RWPE2 (cell line): ENCODE measurements at regions not wholly inside any gene's neighbourhood (a gene's known extent, or its start where the extent isn't known, plus 50 kb on each side); places are given as distances from the start of the nearest gene placed in this dataset.

ENCODE experiments used
- ATAC-seq: fragments of 200-7000 bp; cut with Tn5 transposase; 3 replicates; pipeline ENCODE4 v1.9.1; 2021; ENCODE audit warnings: low read depth
- DNase-seq: peaks from one replicate; pipeline ENCODE4 v3.0.0-alpha.2; 2020; ENCODE audit warnings: low spot score
- H3K27ac ChIP-seq: fragments of 450-650 bp; 2 replicates; pipeline ENCODE4 v1.5.1; 2017; ENCODE audit warnings: mild to moderate bottlenecking; ENCODE audit not compliant: poor library complexity, severe bottlenecking
- H3K27me3 ChIP-seq: fragments of 250-450 bp; sonication (Bioruptor Pico); 2 replicates; pipeline ENCODE4 v1.5.1; 2021; ENCODE audit warnings: mild to moderate bottlenecking, moderate library complexity; ENCODE audit not compliant: insufficient read depth, poor library complexity, severe bottlenecking
- H3K36me3 ChIP-seq: fragments of 250-450 bp; sonication (Bioruptor Pico); 2 replicates; pipeline ENCODE4 v1.5.1; 2020; ENCODE audit warnings: low read depth, mild to moderate bottlenecking, moderate library complexity
- H3K4me1 ChIP-seq: fragments of 250-450 bp; sonication (Bioruptor Pico); 2 replicates; pipeline ENCODE4 v1.5.1; 2021; ENCODE audit warnings: mild to moderate bottlenecking, moderate library complexity; ENCODE audit not compliant: insufficient read depth, poor library complexity, severe bottlenecking
- H3K4me3 ChIP-seq: fragments of 250-450 bp; sonication (Bioruptor Pico); 2 replicates; pipeline ENCODE4 v1.5.1; 2021; ENCODE audit warnings: mild to moderate bottlenecking, moderate library complexity; ENCODE audit not compliant: severe bottlenecking
- H3K9me3 ChIP-seq: fragments of 250-450 bp; sonication (Bioruptor Pico); 2 replicates; pipeline ENCODE4 v1.5.1; 2021; ENCODE audit warnings: mild to moderate bottlenecking, moderate library complexity; ENCODE audit not compliant: severe bottlenecking
- TF ChIP-seq, protein P1 (sequence below): fragments of 450-650 bp; IDR thresholded peaks from one replicate; pipeline ENCODE4 v1.5.1; 2017; ENCODE audit warnings: mild to moderate bottlenecking, moderate library complexity; ENCODE audit not compliant: poor library complexity, severe bottlenecking

DNA sequence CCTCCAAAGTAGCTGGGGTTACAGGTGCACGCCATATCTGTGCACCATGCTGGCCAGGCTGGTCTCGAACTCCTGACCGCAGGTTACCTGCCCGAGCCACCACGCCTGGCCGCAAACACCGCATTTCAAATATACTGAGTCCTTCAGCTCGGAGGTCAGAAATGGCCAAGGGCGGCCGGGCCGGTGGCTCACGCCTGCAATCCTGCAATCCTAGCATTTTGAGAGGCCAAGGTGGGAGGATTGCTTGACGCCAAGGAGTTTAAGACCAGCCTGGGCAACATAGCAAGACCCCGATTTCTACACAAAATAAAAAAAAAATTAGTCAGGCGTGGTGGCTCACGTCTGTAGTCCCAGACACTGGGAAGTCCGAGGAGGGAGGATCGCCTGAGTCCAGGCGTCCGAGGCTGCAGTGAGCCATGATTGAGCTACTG, 71.9 kb upstream of the PPP2R3B start:
- Histone ChIP-seq H3K4me1 (no peaks in the 10 kb centered on the region), H3K9me3 (peaks cover 5% of the 10 kb centered on the region), H3K27ac (no peak overlapping the region), H3K4me3 (no peak overlapping the region), H3K27me3 (no peaks in the 10 kb centered on the region), H3K36me3 (no peaks in the 10 kb centered on the region)
- ATAC-seq (no peak), DNase-seq (no peak)
- TF ChIP-seq, protein P1, sequence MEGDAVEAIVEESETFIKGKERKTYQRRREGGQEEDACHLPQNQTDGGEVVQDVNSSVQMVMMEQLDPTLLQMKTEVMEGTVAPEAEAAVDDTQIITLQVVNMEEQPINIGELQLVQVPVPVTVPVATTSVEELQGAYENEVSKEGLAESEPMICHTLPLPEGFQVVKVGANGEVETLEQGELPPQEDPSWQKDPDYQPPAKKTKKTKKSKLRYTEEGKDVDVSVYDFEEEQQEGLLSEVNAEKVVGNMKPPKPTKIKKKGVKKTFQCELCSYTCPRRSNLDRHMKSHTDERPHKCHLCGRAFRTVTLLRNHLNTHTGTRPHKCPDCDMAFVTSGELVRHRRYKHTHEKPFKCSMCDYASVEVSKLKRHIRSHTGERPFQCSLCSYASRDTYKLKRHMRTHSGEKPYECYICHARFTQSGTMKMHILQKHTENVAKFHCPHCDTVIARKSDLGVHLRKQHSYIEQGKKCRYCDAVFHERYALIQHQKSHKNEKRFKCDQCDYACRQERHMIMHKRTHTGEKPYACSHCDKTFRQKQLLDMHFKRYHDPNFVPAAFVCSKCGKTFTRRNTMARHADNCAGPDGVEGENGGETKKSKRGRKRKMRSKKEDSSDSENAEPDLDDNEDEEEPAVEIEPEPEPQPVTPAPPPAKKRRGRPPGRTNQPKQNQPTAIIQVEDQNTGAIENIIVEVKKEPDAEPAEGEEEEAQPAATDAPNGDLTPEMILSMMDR: no peak

DNA sequence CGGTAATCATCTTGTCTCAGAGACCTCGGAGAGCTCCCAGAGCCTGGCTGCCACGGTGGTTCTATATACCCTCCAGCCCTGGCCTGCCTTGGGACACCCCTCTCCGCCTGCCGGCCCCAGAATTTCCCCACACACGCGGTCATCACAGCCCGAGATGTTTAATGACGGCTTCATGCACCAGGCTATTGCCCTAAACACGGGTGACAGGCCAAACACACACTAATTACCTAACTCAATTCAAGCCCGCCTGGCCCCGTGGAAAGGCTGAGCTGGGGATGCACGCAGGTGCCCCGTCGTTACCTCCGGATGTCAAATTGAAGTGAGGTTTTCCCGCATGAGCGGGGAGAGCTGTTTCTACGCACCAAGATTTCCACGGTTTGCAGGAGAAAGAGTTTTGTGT, 72.9 kb upstream of the PPP2R3B start:
- TF ChIP-seq, protein P1: no peak
- H3K36me3 ChIP-seq: no peaks in the 10 kb centered on the region
- H3K4me1 ChIP-seq: no peaks in the 10 kb centered on the region
- no peaks in the 10 kb centered on the region for H3K27me3 ChIP-seq
- DNase-seq: no peak
- ATAC-seq: no peak
- H3K27ac ChIP-seq: no peak overlapping the region
- H3K4me3 ChIP-seq: no peak overlapping the region
- H3K9me3 ChIP-seq: peaks cover 5% of the 10 kb centered on the region

DNA sequence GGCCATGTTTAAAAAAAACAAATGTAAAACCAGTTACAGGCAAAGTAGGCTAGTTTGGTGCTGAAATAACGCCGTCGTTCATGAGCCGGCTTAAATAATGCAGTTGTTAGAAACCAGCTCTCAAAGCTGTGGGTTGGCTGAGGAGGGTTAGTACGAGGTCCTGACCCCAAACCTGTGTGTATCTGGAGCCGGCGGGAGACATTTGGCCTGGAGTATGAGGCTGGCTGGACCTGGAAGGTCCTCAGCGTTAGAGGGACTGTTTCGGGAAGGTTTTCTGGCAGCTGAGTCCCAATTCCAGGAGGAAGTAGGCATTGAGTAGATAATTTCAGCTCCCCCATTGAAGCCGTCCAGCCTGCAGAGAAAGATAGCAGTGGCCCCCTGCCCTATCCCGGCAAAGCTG, 73.4 kb upstream of the PPP2R3B start:
- Histone ChIP-seq H3K4me3 (no peak overlapping the region), H3K27ac (no peak overlapping the region), H3K36me3 (no peaks in the 10 kb centered on the region), H3K4me1 (no peaks in the 10 kb centered on the region), H3K27me3 (no peaks in the 10 kb centered on the region), H3K9me3 (peaks cover 5% of the 10 kb centered on the region)
- TF ChIP-seq, protein P1: no peak
- ATAC-seq: no peak
- no peak for DNase-seq

DNA sequence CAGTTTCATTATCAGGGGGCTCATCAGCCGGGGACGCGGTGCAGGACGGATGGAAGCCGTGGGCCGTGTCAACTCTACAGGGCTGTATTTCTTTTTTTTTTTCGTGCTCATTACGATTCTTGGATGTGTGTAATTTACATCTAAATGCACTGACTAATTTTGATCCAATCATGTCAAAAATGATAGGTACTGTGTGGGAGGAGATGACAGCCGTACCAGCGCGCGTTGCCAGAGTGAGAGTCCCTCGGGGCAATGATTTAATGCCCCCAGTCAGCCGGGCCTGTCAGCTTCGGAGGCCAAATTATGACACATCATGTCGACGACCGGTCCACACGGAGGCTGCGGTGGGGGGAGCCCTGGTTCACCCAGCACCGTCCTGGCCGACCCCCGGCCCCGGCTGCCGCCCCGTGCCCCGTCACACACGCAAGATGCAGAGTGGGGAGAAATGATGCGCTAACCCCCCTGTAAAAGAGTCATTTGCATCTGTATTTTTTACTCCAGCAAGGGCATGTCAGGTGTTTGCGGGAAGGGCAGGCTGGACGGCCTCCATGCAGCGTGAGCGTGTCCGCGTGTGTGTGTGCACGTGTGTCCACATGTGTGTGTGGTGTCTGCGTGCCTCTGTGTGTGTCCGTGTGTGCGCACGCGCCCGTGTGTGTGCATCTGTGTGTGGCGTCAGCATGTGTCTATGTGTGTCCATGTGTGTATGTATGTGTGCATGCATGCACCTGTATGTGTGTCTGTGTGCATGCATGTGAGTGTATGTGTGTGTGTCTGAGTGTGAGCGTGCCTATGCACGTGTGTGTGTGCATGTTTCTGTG, 74.3 kb upstream of the PPP2R3B start:
- ATAC-seq: no peak
- TF ChIP-seq, protein P1: no peak
- peak; percentile 23 for DNase-seq
- peaks cover 5% of the 10 kb centered on the region for H3K9me3 ChIP-seq
- H3K4me1 ChIP-seq: no peaks in the 10 kb centered on the region
- H3K36me3 ChIP-seq: no peaks in the 10 kb centered on the region
- H3K27ac ChIP-seq: no peak overlapping the region
- no peak overlapping the region for H3K4me3 ChIP-seq
- no peaks in the 10 kb centered on the region for H3K27me3 ChIP-seq

DNA sequence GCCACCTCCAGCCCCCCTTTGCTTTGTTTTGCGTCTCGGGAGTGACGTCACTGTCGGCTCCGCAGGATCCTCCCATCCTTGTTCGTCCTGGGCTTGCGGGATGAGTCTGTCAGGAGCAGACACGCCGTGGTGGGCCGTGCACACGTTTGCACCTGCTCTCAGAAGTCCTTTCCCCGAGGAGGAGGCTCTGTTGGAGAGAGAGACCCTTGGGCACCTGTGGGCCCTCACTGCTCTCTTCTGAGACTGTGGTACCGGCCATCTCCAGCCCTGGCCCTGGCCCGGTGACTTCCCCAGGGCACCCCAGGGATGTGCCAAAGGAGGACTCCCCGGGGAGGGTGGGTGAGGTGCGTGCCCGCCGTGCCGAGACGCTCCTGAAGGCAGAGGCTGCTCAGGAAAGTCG, 76.1 kb upstream of the PPP2R3B start:
- H3K27me3 ChIP-seq: no peaks in the 10 kb centered on the region
- H3K4me3 ChIP-seq: no peak overlapping the region
- H3K36me3 ChIP-seq: no peaks in the 10 kb centered on the region
- H3K9me3 ChIP-seq: peaks cover 8% of the 10 kb centered on the region
- peak; percentile 57 for DNase-seq
- no peak overlapping the region for H3K27ac ChIP-seq
- no peaks in the 10 kb centered on the region for H3K4me1 ChIP-seq
- TF ChIP-seq, protein P1: no peak
- ATAC-seq: no peak
